ENCODE measurements at regions not wholly inside any gene's neighbourhood (a gene's known extent, or its start where the extent isn't known, plus 50 kb on each side); places are given as distances from the start of the nearest gene placed in this dataset.

- ATAC-seq, result no peak
- intact Hi-C loops (cut with DNase I), result no loop called here
Observed at GRCh38 chr18:41449612-41450011, 505.4 kb upstream of the PIK3C3 start.

GRCh38 chr18:41444943-41445342 lies 510.1 kb upstream of the PIK3C3 start:
- Histone ChIP-seq H3K4me1 (ENCODE audit: control insufficient read depth, insufficient read depth, low read length) (no peaks in the 10 kb centered on the region), H3K27me3 (ENCODE audit: control insufficient read depth, insufficient read depth) (no peaks in the 10 kb centered on the region), H3K9me3 (ENCODE audit: control insufficient read depth, low read length) (no peaks in the 10 kb centered on the region), H3K4me3 (ENCODE audit: low read length) (no peak overlapping the region), H3K27ac (ENCODE audit: low read length) (no peak overlapping the region)
- DNase-seq (no peak), ATAC-seq (no peak)
- WGBS, result 82% methylated on average over 2 of the region's 2 CpGs
- intact Hi-C loops (cut with DNase I), result no loop called here

More at GRCh38 chr18:41449612-41450011, 505.4 kb upstream of the PIK3C3 start:
- Histone ChIP-seq H3K4me3 (ENCODE audit: low read length) (no peak overlapping the region), H3K9me3 (ENCODE audit: control insufficient read depth, low read length) (no peaks in the 10 kb centered on the region), H3K4me1 (ENCODE audit: control insufficient read depth, insufficient read depth, low read length) (no peaks in the 10 kb centered on the region), H3K27me3 (ENCODE audit: control insufficient read depth, insufficient read depth) (no peaks in the 10 kb centered on the region), H3K27ac (ENCODE audit: low read length) (no peak overlapping the region)
- no peak for DNase-seq

DNA sequence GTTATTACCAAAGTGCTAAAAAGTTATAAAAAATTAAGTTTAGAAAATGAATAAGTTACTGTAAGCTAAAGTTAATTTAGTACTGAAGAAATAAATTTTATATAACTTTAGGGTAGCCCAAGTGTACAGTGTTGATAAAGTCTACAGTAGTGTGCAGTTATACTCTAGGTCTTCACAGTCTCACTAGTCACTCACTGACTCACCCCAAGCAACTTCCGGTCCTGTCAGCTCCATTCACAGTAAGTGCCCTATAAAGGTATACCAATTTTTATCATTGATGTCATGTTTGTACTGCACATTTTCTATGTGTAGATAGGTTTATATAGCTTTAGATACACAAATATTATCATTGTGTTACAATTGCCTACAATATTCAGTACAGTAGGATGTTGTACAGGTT lies 518.3 kb upstream of the PIK3C3 start:
- intact Hi-C loops (cut with DNase I), result no loop called here
- Histone ChIP-seq H3K9me3 (ENCODE audit: control insufficient read depth, low read length) (no peaks in the 10 kb centered on the region), H3K4me1 (ENCODE audit: control insufficient read depth, insufficient read depth, low read length) (no peaks in the 10 kb centered on the region), H3K27me3 (ENCODE audit: control insufficient read depth, insufficient read depth) (no peaks in the 10 kb centered on the region), H3K4me3 (ENCODE audit: low read length) (no peak overlapping the region), H3K27ac (ENCODE audit: low read length) (no peak overlapping the region)
- no peak for ATAC-seq
- DNase-seq, result no peak
- WGBS, result 87% methylated on average over 1 of the region's 1 CpG

GRCh38 chr18:41418598-41418997 lies 536.4 kb upstream of the PIK3C3 start:
- WGBS, result 94% methylated on average over 3 of the region's 3 CpGs
- ATAC-seq (no peak), DNase-seq (no peak)
- Histone ChIP-seq H3K4me3 (ENCODE audit: low read length) (no peak overlapping the region), H3K27ac (ENCODE audit: low read length) (no peak overlapping the region), H3K27me3 (ENCODE audit: control insufficient read depth, insufficient read depth) (no peaks in the 10 kb centered on the region), H3K9me3 (ENCODE audit: control insufficient read depth, low read length) (no peaks in the 10 kb centered on the region), H3K4me1 (ENCODE audit: control insufficient read depth, insufficient read depth, low read length) (no peaks in the 10 kb centered on the region)
- intact Hi-C loops (cut with DNase I), result no loop called here

DNA sequence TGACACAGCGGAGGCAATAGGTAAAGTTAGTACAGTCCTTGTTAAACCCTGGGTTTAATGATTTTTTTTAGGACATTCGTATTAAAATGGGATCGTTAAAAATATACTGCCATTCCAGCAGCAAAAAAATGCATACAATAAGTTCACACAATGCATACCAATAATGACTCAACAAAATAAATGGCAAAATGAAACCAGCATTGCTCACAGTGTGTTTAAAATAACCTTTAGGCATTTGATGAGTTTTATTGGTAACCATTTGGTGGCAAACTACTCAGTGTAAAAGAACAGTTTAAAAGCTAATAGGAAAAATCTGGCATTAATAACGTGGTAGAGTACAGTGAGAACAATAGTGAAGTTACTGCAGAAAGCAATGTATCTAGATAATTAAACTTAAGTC lies 539.0 kb upstream of the PIK3C3 start:
- intact Hi-C loops (cut with DNase I), result no loop called here
- Histone ChIP-seq H3K9me3 (ENCODE audit: control insufficient read depth, low read length) (no peaks in the 10 kb centered on the region), H3K4me3 (ENCODE audit: low read length) (no peak overlapping the region), H3K4me1 (ENCODE audit: control insufficient read depth, insufficient read depth, low read length) (no peaks in the 10 kb centered on the region), H3K27ac (ENCODE audit: low read length) (no peak overlapping the region), H3K27me3 (ENCODE audit: control insufficient read depth, insufficient read depth) (no peaks in the 10 kb centered on the region)
- 85% methylated on average over 4 of the region's 4 CpGs for WGBS
- DNase-seq (no peak), ATAC-seq (no peak)

GRCh38 chr18:41410006-41410405 lies 545.0 kb upstream of the PIK3C3 start:
- ATAC-seq (no peak), DNase-seq (no peak)
- intact Hi-C loops (cut with DNase I), result no loop called here
- no peaks in the 10 kb centered on the region for H3K9me3 ChIP-seq (ENCODE audit: control insufficient read depth, low read length)
- no peaks in the 10 kb centered on the region for H3K27me3 ChIP-seq (ENCODE audit: control insufficient read depth, insufficient read depth)
- H3K4me1 ChIP-seq (ENCODE audit: control insufficient read depth, insufficient read depth, low read length), result no peaks in the 10 kb centered on the region
- no peak overlapping the region for H3K4me3 ChIP-seq (ENCODE audit: low read length)
- H3K27ac ChIP-seq (ENCODE audit: low read length), result no peak overlapping the region

DNA sequence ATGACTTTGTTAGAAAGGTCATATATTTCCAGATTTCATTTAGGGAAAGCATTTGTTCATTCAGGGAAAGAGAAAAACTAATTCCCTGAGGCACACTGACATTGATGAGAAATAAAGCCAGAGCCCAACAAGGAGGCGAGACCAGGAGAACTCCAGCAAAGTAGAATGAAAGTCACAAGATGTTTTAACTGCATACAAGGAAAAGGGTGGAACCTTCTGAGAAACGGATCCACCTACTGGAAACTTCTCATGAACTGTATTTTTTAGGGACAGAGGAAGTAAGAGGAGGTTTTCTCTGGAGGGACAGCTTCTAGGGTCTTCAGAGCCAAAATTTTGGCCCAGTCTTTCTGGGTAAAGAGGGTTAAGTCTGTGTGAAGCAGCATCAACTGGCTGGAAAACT lies 548.2 kb upstream of the PIK3C3 start:
- WGBS, result 72% methylated on average over 2 of the region's 2 CpGs
- H3K4me1 ChIP-seq (ENCODE audit: control insufficient read depth, insufficient read depth, low read length), result no peaks in the 10 kb centered on the region
- H3K27ac ChIP-seq (ENCODE audit: low read length), result no peak overlapping the region
- no peak overlapping the region for H3K4me3 ChIP-seq (ENCODE audit: low read length)
- intact Hi-C loops (cut with DNase I), result no loop called here
- no peaks in the 10 kb centered on the region for H3K9me3 ChIP-seq (ENCODE audit: control insufficient read depth, low read length)
- no peak for DNase-seq
- ATAC-seq, result no peak
- H3K27me3 ChIP-seq (ENCODE audit: control insufficient read depth, insufficient read depth), result no peaks in the 10 kb centered on the region

DNA sequence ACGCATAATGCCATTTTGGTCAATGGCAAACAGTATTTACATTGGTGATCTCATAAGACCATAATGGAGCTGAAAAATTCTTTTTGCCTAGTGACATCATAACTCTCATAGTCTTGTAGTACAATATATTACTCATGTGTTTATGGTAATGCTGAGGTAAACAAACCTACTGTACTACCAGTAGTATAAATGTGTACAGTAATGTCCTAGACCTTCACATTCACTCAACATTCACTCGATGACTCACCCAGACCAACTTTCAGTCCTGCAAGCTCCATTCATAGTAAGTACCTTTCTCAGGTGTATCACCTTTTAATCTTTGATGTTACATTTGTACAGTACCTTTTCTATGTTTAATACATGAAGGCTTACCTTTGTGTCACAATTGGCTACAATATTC lies 558.2 kb upstream of the PIK3C3 start:
- ATAC-seq, result no peak
- 97% methylated on average over 2 of the region's 2 CpGs for WGBS
- Histone ChIP-seq H3K4me3 (ENCODE audit: low read length) (no peak overlapping the region), H3K27ac (ENCODE audit: low read length) (no peak overlapping the region), H3K9me3 (ENCODE audit: control insufficient read depth, low read length) (no peaks in the 10 kb centered on the region), H3K4me1 (ENCODE audit: control insufficient read depth, insufficient read depth, low read length) (no peaks in the 10 kb centered on the region), H3K27me3 (ENCODE audit: control insufficient read depth, insufficient read depth) (no peaks in the 10 kb centered on the region)
- no peak for DNase-seq
- intact Hi-C loops (cut with DNase I), result no loop called here

- no peaks in the 10 kb centered on the region for H3K9me3 ChIP-seq (ENCODE audit: control insufficient read depth, low read length)
- DNase-seq (no peak), ATAC-seq (no peak)
- 70% methylated on average over 3 of the region's 3 CpGs for WGBS
- H3K4me3 ChIP-seq (ENCODE audit: low read length), result no peak overlapping the region
- H3K27ac ChIP-seq (ENCODE audit: low read length), result no peak overlapping the region
- no peaks in the 10 kb centered on the region for H3K27me3 ChIP-seq (ENCODE audit: control insufficient read depth, insufficient read depth)
- H3K4me1 ChIP-seq (ENCODE audit: control insufficient read depth, insufficient read depth, low read length), result no peaks in the 10 kb centered on the region
- intact Hi-C loops (cut with DNase I), result no loop called here
Observed at GRCh38 chr18:41396211-41396610, 558.8 kb upstream of the PIK3C3 start.

- Histone ChIP-seq H3K9me3 (ENCODE audit: control insufficient read depth, low read length) (no peaks in the 10 kb centered on the region), H3K27me3 (ENCODE audit: control insufficient read depth, insufficient read depth) (no peaks in the 10 kb centered on the region), H3K4me1 (ENCODE audit: control insufficient read depth, insufficient read depth, low read length) (no peaks in the 10 kb centered on the region), H3K4me3 (ENCODE audit: low read length) (no peak overlapping the region), H3K27ac (ENCODE audit: low read length) (no peak overlapping the region)
- intact Hi-C loops (cut with DNase I), result no loop called here
- DNase-seq (no peak), ATAC-seq (no peak)
- 97% methylated on average over 1 of the region's 1 CpG for WGBS
Observed at GRCh38 chr18:41395695-41396094, 559.3 kb upstream of the PIK3C3 start.

DNA sequence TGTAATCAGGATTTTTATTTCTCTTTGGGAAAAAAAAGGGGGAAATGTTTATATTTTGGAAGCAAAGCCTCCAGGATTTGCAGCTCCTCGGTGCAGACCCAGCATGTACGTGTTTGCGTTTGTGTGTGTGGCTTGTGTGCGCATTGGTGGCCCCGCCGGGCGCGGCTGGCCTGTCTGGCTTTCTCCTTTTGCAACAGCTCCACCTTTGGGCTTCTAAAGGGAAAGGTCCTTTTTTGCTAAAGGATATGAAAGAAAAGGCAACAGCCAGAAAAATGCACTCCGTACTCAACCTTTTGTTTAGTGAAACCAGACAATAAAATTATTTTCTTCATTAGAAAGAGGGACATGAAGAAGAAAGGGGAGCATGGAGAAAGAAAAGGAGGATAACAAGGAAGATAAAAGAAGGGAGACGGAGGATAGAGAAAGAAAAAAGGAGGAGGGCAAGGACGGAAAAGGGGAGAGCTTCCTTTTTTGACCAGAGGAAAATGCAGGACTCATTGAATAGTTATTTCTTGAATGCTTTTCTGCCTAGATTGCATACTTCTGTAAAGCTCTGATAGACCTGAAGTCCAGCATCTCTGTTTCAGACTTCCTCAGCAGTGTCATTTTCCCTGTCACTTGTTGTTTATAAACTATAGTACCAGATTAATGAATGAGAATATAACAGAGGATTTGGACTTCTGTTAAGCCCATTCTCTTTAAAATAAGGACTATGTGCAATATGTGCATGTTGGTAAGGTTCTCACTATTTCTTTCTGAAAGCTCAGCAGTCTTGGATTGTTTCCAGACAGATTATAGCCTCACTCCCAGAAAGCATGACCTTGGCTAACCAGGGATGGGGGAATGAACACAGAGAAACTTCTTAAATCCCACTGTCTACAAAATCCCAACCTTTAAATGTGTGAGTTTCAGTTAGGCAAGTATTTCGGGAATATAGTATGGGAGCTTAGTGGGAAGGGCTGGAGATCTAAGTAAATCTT lies 563.1 kb upstream of the PIK3C3 start:
- DNase-seq, result peak; percentile 21 to 75 (median 69)
- 7% methylated on average over 12 of the region's 12 CpGs for WGBS
- ATAC-seq, result peak in 1 of 2 donors; percentile 58
- H3K4me1 ChIP-seq (ENCODE audit: control insufficient read depth, insufficient read depth, low read length), result no peaks in the 10 kb centered on the region
- H3K27me3 ChIP-seq (ENCODE audit: control insufficient read depth, insufficient read depth), result no peaks in the 10 kb centered on the region
- no peaks in the 10 kb centered on the region for H3K9me3 ChIP-seq (ENCODE audit: control insufficient read depth, low read length)
- no peak overlapping the region for H3K27ac ChIP-seq (ENCODE audit: low read length)
- intact Hi-C loops (cut with DNase I), result no loop called here
- peak overlapping the region; percentile 40 for H3K4me3 ChIP-seq (ENCODE audit: low read length)

DNA sequence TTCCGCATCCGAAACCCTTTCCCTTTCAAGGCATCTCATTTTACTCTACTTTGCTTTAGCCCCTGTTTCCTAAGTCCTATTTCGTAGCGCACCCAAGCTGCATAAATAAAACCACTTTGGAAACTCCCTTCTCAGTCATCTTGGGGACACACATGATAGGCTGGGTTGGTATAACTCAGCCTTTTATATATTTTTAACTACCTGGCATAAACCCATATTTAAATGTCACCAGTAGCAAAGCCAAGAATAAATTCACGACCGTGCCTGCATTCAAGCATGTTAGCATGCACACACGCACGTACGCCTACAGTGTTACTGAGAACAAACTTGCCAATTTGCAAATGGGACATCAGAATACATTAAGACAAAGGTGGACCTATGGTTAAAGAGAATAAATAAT lies 564.7 kb upstream of the PIK3C3 start:
- Histone ChIP-seq H3K4me3 (ENCODE audit: low read length) (no peak overlapping the region), H3K4me1 (ENCODE audit: control insufficient read depth, insufficient read depth, low read length) (no peaks in the 10 kb centered on the region), H3K27ac (ENCODE audit: low read length) (no peak overlapping the region), H3K9me3 (ENCODE audit: control insufficient read depth, low read length) (no peaks in the 10 kb centered on the region), H3K27me3 (ENCODE audit: control insufficient read depth, insufficient read depth) (no peaks in the 10 kb centered on the region)
- no peak for ATAC-seq
- DNase-seq, result no peak
- intact Hi-C loops (cut with DNase I), result no loop called here
- 58% methylated on average over 9 of the region's 9 CpGs for WGBS
